HAP-1 (cell line): ENCODE measurements at regions not wholly inside any gene's neighbourhood (a gene's known extent, or its start where the extent isn't known, plus 50 kb on each side); places are given as distances from the start of the nearest gene placed in this dataset.
A peak's percentile ranks its signal among the peaks of the same experiment; 100 is the strongest.

ENCODE experiments used
- DNase-seq, 2 experiments: peaks; one replicate each; pipeline ENCODE4 v3.0.0-alpha.2; 2016 to 2020; ENCODE audit warnings: low spot score in 2 of 2
- H3K27me3 ChIP-seq: fragments of 250-450 bp; sonication (Bioruptor Pico); 2 replicates; pipeline ENCODE4 v1.5.1; 2020; ENCODE audit warnings: low read depth, mild to moderate bottlenecking, moderate library complexity
- H3K36me3 ChIP-seq: fragments of 250-450 bp; sonication (Bioruptor Pico); replicated peaks from 2 replicates; pipeline ENCODE4 v1.5.1; 2020; ENCODE audit warnings: mild to moderate bottlenecking
- H3K4me1 ChIP-seq: fragments of 250-450 bp; sonication (Bioruptor Pico); 2 replicates; pipeline ENCODE4 v1.5.1; 2020; ENCODE audit warnings: mild to moderate bottlenecking
- H3K4me3 ChIP-seq: fragments of 250-450 bp; sonication (Bioruptor Pico); 2 replicates; pipeline ENCODE4 v1.5.1; 2020; ENCODE audit warnings: mild to moderate bottlenecking, moderate library complexity
- H3K9me3 ChIP-seq: fragments of 250-450 bp; sonication (Bioruptor Pico); 2 replicates; pipeline ENCODE4 v1.5.1; 2020; ENCODE audit warnings: mild to moderate bottlenecking, moderate library complexity
- in situ Hi-C: fragments of 300-500 bp; cut with MboI; formaldehyde crosslinking; loops from 3 replicates; pipeline ENCODE4 v1.14.3; 2020; ENCODE audit warnings: low sequenced_read_pairs, inconsistent platforms, mixed read lengths

GRCh38 chr20:7359739-7360138 is 580.5 kb downstream of the HAO1 start:
- Histone ChIP-seq H3K9me3 (no peaks in the 10 kb centered on the region), H3K4me1 (no peaks in the 10 kb centered on the region), H3K36me3 (no peaks in the 10 kb centered on the region), H3K4me3 (no peak overlapping the region), H3K27me3 (no peaks in the 10 kb centered on the region)
- in situ Hi-C loops, result no loop called here
- no peak for DNase-seq

GRCh38 chr20:7361321-7361720 is 578.9 kb downstream of the HAO1 start:
- no peaks in the 10 kb centered on the region for H3K27me3 ChIP-seq
- H3K36me3 ChIP-seq, result no peaks in the 10 kb centered on the region
- no peaks in the 10 kb centered on the region for H3K9me3 ChIP-seq
- no peak for DNase-seq
- H3K4me1 ChIP-seq, result no peaks in the 10 kb centered on the region
- in situ Hi-C loops, result no loop called here
- no peak overlapping the region for H3K4me3 ChIP-seq

GRCh38 chr20:7361931-7362330 is 578.3 kb downstream of the HAO1 start:
- in situ Hi-C loops, result no loop called here
- H3K27me3 ChIP-seq, result no peaks in the 10 kb centered on the region

GRCh38 chr20:7362601-7363000 is 577.7 kb downstream of the HAO1 start:
- DNase-seq, result no peak
- Histone ChIP-seq H3K4me3 (no peak overlapping the region), H3K27me3 (no peaks in the 10 kb centered on the region), H3K36me3 (no peaks in the 10 kb centered on the region), H3K4me1 (no peaks in the 10 kb centered on the region), H3K9me3 (no peaks in the 10 kb centered on the region)
- in situ Hi-C loops, result no loop called here

More at GRCh38 chr20:7361931-7362330, 578.3 kb downstream of the HAO1 start:
- H3K9me3 ChIP-seq, result no peaks in the 10 kb centered on the region
- no peaks in the 10 kb centered on the region for H3K36me3 ChIP-seq
- no peak for DNase-seq
- H3K4me1 ChIP-seq, result no peaks in the 10 kb centered on the region
- H3K4me3 ChIP-seq, result no peak overlapping the region

- no peaks in the 10 kb centered on the region for H3K4me1 ChIP-seq
- H3K27me3 ChIP-seq, result no peaks in the 10 kb centered on the region
- no peak overlapping the region for H3K4me3 ChIP-seq
- H3K9me3 ChIP-seq, result no peaks in the 10 kb centered on the region
- no peaks in the 10 kb centered on the region for H3K36me3 ChIP-seq
- DNase-seq, result no peak
- in situ Hi-C loops, result no loop called here
These were observed 574.1 kb downstream of the HAO1 start for GRCh38 chr20:7366189-7366588.

GRCh38 chr20:7371518-7372163 is 568.6 kb downstream of the HAO1 start:
- H3K4me3 ChIP-seq, result no peak overlapping the region
- H3K4me1 ChIP-seq, result no peaks in the 10 kb centered on the region
- H3K9me3 ChIP-seq, result no peaks in the 10 kb centered on the region
- in situ Hi-C loops, result no loop called here
- no peak for DNase-seq
- H3K27me3 ChIP-seq, result no peaks in the 10 kb centered on the region
- H3K36me3 ChIP-seq, result no peaks in the 10 kb centered on the region

GRCh38 chr20:7375905-7376304 is 564.4 kb downstream of the HAO1 start:
- no peak overlapping the region for H3K4me3 ChIP-seq
- no peaks in the 10 kb centered on the region for H3K36me3 ChIP-seq
- H3K27me3 ChIP-seq, result no peaks in the 10 kb centered on the region
- H3K9me3 ChIP-seq, result no peaks in the 10 kb centered on the region
- no peaks in the 10 kb centered on the region for H3K4me1 ChIP-seq
- in situ Hi-C loops, result no loop called here
- DNase-seq, result peak in 1 of 2 experiments; percentile 18

- H3K4me1 ChIP-seq, result no peaks in the 10 kb centered on the region
- in situ Hi-C loops, result no loop called here
- H3K27me3 ChIP-seq, result no peaks in the 10 kb centered on the region
- no peak overlapping the region for H3K4me3 ChIP-seq
- DNase-seq, result no peak
- H3K36me3 ChIP-seq, result no peaks in the 10 kb centered on the region
- H3K9me3 ChIP-seq, result no peaks in the 10 kb centered on the region
These were observed 561.2 kb downstream of the HAO1 start for GRCh38 chr20:7378864-7379605.

- no peak overlapping the region for H3K4me3 ChIP-seq
- H3K4me1 ChIP-seq, result no peaks in the 10 kb centered on the region
- in situ Hi-C loops, result no loop called here
- no peak for DNase-seq
- H3K27me3 ChIP-seq, result no peaks in the 10 kb centered on the region
- no peaks in the 10 kb centered on the region for H3K9me3 ChIP-seq
- H3K36me3 ChIP-seq, result no peaks in the 10 kb centered on the region
These were observed 560.5 kb downstream of the HAO1 start for GRCh38 chr20:7379621-7380220.

GRCh38 chr20:7383216-7383615 is 557.0 kb downstream of the HAO1 start:
- in situ Hi-C loops, result no loop called here
- Histone ChIP-seq H3K4me1 (no peaks in the 10 kb centered on the region), H3K27me3 (no peaks in the 10 kb centered on the region), H3K4me3 (no peak overlapping the region), H3K9me3 (no peaks in the 10 kb centered on the region), H3K36me3 (no peaks in the 10 kb centered on the region)
- no peak for DNase-seq

- no peaks in the 10 kb centered on the region for H3K27me3 ChIP-seq
- no peaks in the 10 kb centered on the region for H3K9me3 ChIP-seq
- in situ Hi-C loops, result no loop called here
- H3K36me3 ChIP-seq, result no peaks in the 10 kb centered on the region
- no peak for DNase-seq
- no peak overlapping the region for H3K4me3 ChIP-seq
- no peaks in the 10 kb centered on the region for H3K4me1 ChIP-seq
These were observed 552.5 kb downstream of the HAO1 start for GRCh38 chr20:7387638-7388193.

- Histone ChIP-seq H3K4me1 (no peaks in the 10 kb centered on the region), H3K4me3 (no peak overlapping the region), H3K27me3 (no peaks in the 10 kb centered on the region), H3K36me3 (no peaks in the 10 kb centered on the region), H3K9me3 (no peaks in the 10 kb centered on the region)
- in situ Hi-C loops, result no loop called here
- no peak for DNase-seq
These were observed 551.0 kb downstream of the HAO1 start for GRCh38 chr20:7389216-7389615.

GRCh38 chr20:7392542-7393206 is 547.6 kb downstream of the HAO1 start:
- Histone ChIP-seq H3K4me1 (no peaks in the 10 kb centered on the region), H3K9me3 (no peaks in the 10 kb centered on the region), H3K36me3 (no peaks in the 10 kb centered on the region), H3K27me3 (no peaks in the 10 kb centered on the region), H3K4me3 (no peak overlapping the region)
- DNase-seq, result no peak
- in situ Hi-C loops, result no loop called here

GRCh38 chr20:7399114-7399513 is 541.1 kb downstream of the HAO1 start:
- H3K4me1 ChIP-seq, result no peaks in the 10 kb centered on the region
- H3K9me3 ChIP-seq, result no peaks in the 10 kb centered on the region
- in situ Hi-C loops, result no loop called here
- H3K4me3 ChIP-seq, result no peak overlapping the region
- H3K36me3 ChIP-seq, result no peaks in the 10 kb centered on the region
- no peaks in the 10 kb centered on the region; the same call in 1 of the 2 replicates for H3K27me3 ChIP-seq
- no peak for DNase-seq
